ENCODE measurements at regions not wholly inside any gene's neighbourhood (a gene's known extent, or its start where the extent isn't known, plus 50 kb on each side); places are given as distances from the start of the nearest gene placed in this dataset.

GRCh38 chr12:17381211-17381610, 708.8 kb downstream of the RERGL start:
- TF ChIP-seq CTCF (IDR thresholded peaks at IDR 0.05 in 4 of 5, conservative IDR thresholded peaks at IDR 0.05 in 1 of 5) (no peak), POLR2A (IDR thresholded peaks at IDR 0.05) (no peak)
